H9 (cell line): ENCODE measurements at regions not wholly inside any gene's neighbourhood (a gene's known extent, or its start where the extent isn't known, plus 50 kb on each side); places are given as distances from the start of the nearest gene placed in this dataset.

Experiments
- DNase-seq: peaks from one replicate; pipeline ENCODE4 v3.0.0-alpha.2; 2017
- H2AFZ ChIP-seq: one replicate; pipeline ENCODE4 v1.6.1; 2013; ENCODE audit warnings: mild to moderate bottlenecking, low read length, control low read depth, moderate library complexity
- H2AK5ac ChIP-seq: 2 replicates; pipeline ENCODE4 v1.6.1; 2013; ENCODE audit warnings: low read length, control low read depth, mixed read lengths; ENCODE audit not compliant: insufficient read length
- H2BK120ac ChIP-seq: one replicate; pipeline ENCODE4 v1.6.1; 2013; ENCODE audit warnings: low read depth, mild to moderate bottlenecking, low read length, control low read depth, inconsistent platforms; ENCODE audit not compliant: poor library complexity, severe bottlenecking
- H2BK12ac ChIP-seq: 2 replicates; pipeline ENCODE4 v1.6.1; 2013; ENCODE audit warnings: low read length, control low read depth, mixed read lengths, low read depth; ENCODE audit not compliant: insufficient read length
- H2BK15ac ChIP-seq: 2 replicates; pipeline ENCODE4 v1.6.1; 2013; ENCODE audit warnings: low read depth, low read length, control low read depth
- H2BK20ac ChIP-seq: one replicate; pipeline ENCODE4 v1.6.1; 2013; ENCODE audit warnings: low read depth, mild to moderate bottlenecking, low read length, control low read depth, inconsistent platforms; ENCODE audit not compliant: poor library complexity, severe bottlenecking
- H2BK5ac ChIP-seq: 2 replicates; pipeline ENCODE4 v1.6.1; 2013; ENCODE audit warnings: low read length, control low read depth, mixed read lengths; ENCODE audit not compliant: insufficient read length
- H3K14ac ChIP-seq: 2 replicates; pipeline ENCODE4 v1.6.1; 2013; ENCODE audit warnings: low read length, control low read depth; ENCODE audit not compliant: insufficient read depth
- H3K18ac ChIP-seq: 2 replicates; pipeline ENCODE4 v1.6.1; 2013; ENCODE audit warnings: low read depth, mild to moderate bottlenecking, mixed read lengths, low read length, control low read depth; ENCODE audit not compliant: insufficient read length
- H3K23ac ChIP-seq: 2 replicates; pipeline ENCODE4 v1.6.1; 2013; ENCODE audit warnings: low read length, control low read depth, mixed read lengths, low read depth; ENCODE audit not compliant: insufficient read length
- H3K23me2 ChIP-seq: 2 replicates; pipeline ENCODE4 v1.6.1; 2013; ENCODE audit warnings: low read depth, mild to moderate bottlenecking, mixed read lengths, low read length, control low read depth; ENCODE audit not compliant: insufficient read length, poor library complexity, severe bottlenecking
- H3K27ac ChIP-seq: 2 replicates; pipeline ENCODE4 v1.5.1; 2013; ENCODE audit warnings: low read length, control low read depth, mixed read lengths, low read depth; ENCODE audit not compliant: insufficient read length
- H3K27me3 ChIP-seq: 2 replicates; pipeline ENCODE4 v1.6.1; 2013; ENCODE audit warnings: low read length, control low read depth, inconsistent platforms; ENCODE audit not compliant: insufficient read depth
- H3K4ac ChIP-seq: 2 replicates; pipeline ENCODE4 v1.6.1; 2013; ENCODE audit warnings: low read depth, mild to moderate bottlenecking, control low read depth, inconsistent platforms, low read length, moderate library complexity
- H3K4me1 ChIP-seq: 2 replicates; pipeline ENCODE4 v1.6.1; 2013; ENCODE audit warnings: low read length, control low read depth, inconsistent platforms; ENCODE audit not compliant: insufficient read depth
- H3K4me2 ChIP-seq: 2 replicates; pipeline ENCODE4 v1.6.1; 2013; ENCODE audit warnings: low read length, control low read depth, mixed read lengths; ENCODE audit not compliant: insufficient read length, insufficient read depth
- H3K56ac ChIP-seq: 2 replicates; pipeline ENCODE4 v1.6.1; 2013; ENCODE audit warnings: low read depth, mild to moderate bottlenecking, mixed read lengths, low read length, control low read depth; ENCODE audit not compliant: insufficient read length
- H3K79me1 ChIP-seq: 2 replicates; pipeline ENCODE4 v1.6.1; 2013; ENCODE audit warnings: low read depth, mild to moderate bottlenecking, moderate library complexity, low read length, control low read depth, inconsistent platforms; ENCODE audit not compliant: insufficient read depth, poor library complexity, severe bottlenecking
- H3K79me2 ChIP-seq: 2 replicates; pipeline ENCODE4 v1.6.1; 2013; ENCODE audit warnings: low read length, control low read depth, inconsistent platforms; ENCODE audit not compliant: insufficient read depth
- H3K9ac ChIP-seq: 2 replicates; pipeline ENCODE4 v1.6.1; 2013; ENCODE audit warnings: low read length, control low read depth, mixed read lengths; ENCODE audit not compliant: insufficient read length; ENCODE audit errors: extremely low read depth
- H3K9me3 ChIP-seq: one replicate; pipeline ENCODE4 v1.6.1; 2013; ENCODE audit warnings: low read depth, low read length, inconsistent platforms; ENCODE audit not compliant: control insufficient read depth
- H3T11ph ChIP-seq: one replicate; pipeline ENCODE4 v1.6.1; 2013; ENCODE audit warnings: mild to moderate bottlenecking, low read length, control low read depth, inconsistent platforms
- H4K20me1 ChIP-seq: one replicate; pipeline ENCODE4 v1.6.1; 2013; ENCODE audit not compliant: control insufficient read depth, insufficient read length, insufficient read depth
- H4K5ac ChIP-seq: 2 replicates; pipeline ENCODE4 v1.6.1; 2013; ENCODE audit warnings: low read depth, mild to moderate bottlenecking, mixed read lengths, low read length, control low read depth; ENCODE audit not compliant: insufficient read length
- H4K8ac ChIP-seq: replicated peaks from 2 replicates; pipeline ENCODE4 v1.6.1; 2013; ENCODE audit warnings: low read length, control low read depth, mixed read lengths, low read depth; ENCODE audit not compliant: insufficient read length
- H4K91ac ChIP-seq: 2 replicates; pipeline ENCODE4 v1.6.1; 2013; ENCODE audit warnings: low read depth, mild to moderate bottlenecking, moderate library complexity, mixed read lengths, low read length, control low read depth; ENCODE audit not compliant: insufficient read length
- H3K27ac Mint-ChIP-seq, 3 experiments: 2 replicates in 2 of 3; 3 replicates in 1 of 3; pipeline ENCODE4 v1.8.0; 2020 to 2021; ENCODE audit warnings: mixed read lengths in 3 of 3, mild to moderate bottlenecking in 1 of 3, moderate library complexity in 1 of 3
- H3K27me3 Mint-ChIP-seq: 2 replicates; pipeline ENCODE4 v1.8.0; 2021; ENCODE audit warnings: low read depth, mild to moderate bottlenecking, moderate library complexity, mixed read lengths
- H3K36me3 Mint-ChIP-seq, 3 experiments: 2 replicates in 2 of 3; 3 replicates in 1 of 3; pipeline ENCODE4 v1.8.0; 2020 to 2021; ENCODE audit warnings: low read depth in 3 of 3, mixed read lengths in 3 of 3; ENCODE audit not compliant: insufficient read depth in 1 of 3
- H3K4me1 Mint-ChIP-seq, 2 experiments: 2 replicates each; pipeline ENCODE4 v1.8.0; 2020; ENCODE audit warnings: mixed read lengths in 2 of 2
- H3K4me3 Mint-ChIP-seq, 2 experiments: 2 replicates in 1 of 2; 3 replicates in 1 of 2; pipeline ENCODE4 v1.8.0; 2020 to 2021; ENCODE audit warnings: mild to moderate bottlenecking in 2 of 2, mixed read lengths in 2 of 2, moderate library complexity in 1 of 2
- H3K9me3 Mint-ChIP-seq, 2 experiments: 2 replicates in 1 of 2; 3 replicates in 1 of 2; pipeline ENCODE4 v1.8.0; 2020; ENCODE audit warnings: mild to moderate bottlenecking in 2 of 2, mixed read lengths in 2 of 2, moderate library complexity in 1 of 2
- TF ChIP-seq, protein P1 (sequence below): fragments of 200-600 bp; sonication (generic); conservative IDR thresholded peaks from 3 replicates; pipeline ENCODE4 v1.8.0; 2021; ENCODE audit warnings: antibody characterized with exemption, mild to moderate bottlenecking

GRCh38 chr4:96955691-96956090, 1115.8 kb downstream of the PDHA2 start:
- Mint-ChIP-seq H3K4me1 (peaks cover 9 to 10% of the 10 kb centered on the region in 2 experiments; a peak in 3 of 4 replicates), H3K9me3 (no peaks in the 10 kb centered on the region; a peak in 1 of 5 replicates), H3K27ac (no peak overlapping the region; a peak in 1 of 7 replicates), H3K4me3 (no peak overlapping the region), H3K27me3 (no peaks in the 10 kb centered on the region), H3K36me3 (no peaks in the 10 kb centered on the region)
- Histone ChIP-seq H2BK5ac (no peak overlapping the region), H3K9me3 (no peaks in the 10 kb centered on the region), H4K91ac (no peak overlapping the region), H2BK120ac (no peak overlapping the region), H3K4ac (no peak overlapping the region), H4K20me1 (no peaks in the 10 kb centered on the region), H3K23me2 (no peaks in the 10 kb centered on the region), H3K23ac (no peak overlapping the region), H2AFZ (no peak overlapping the region), H2BK20ac (no peak overlapping the region), H3K79me2 (no peaks in the 10 kb centered on the region), H4K8ac (no peak overlapping the region), H2AK5ac (no peak overlapping the region), H2BK12ac (no peak overlapping the region), H3K79me1 (no peaks in the 10 kb centered on the region), H3K9ac (no peak overlapping the region), H4K5ac (no peak overlapping the region), H2BK15ac (no peak overlapping the region), H3K27ac (no peak overlapping the region), H3K27me3 (no peaks in the 10 kb centered on the region), H3T11ph (no peak overlapping the region), H3K14ac (no peak overlapping the region), H3K18ac (no peak overlapping the region), H3K4me2 (no peak overlapping the region), H3K4me1 (no peaks in the 10 kb centered on the region), H3K56ac (no peak overlapping the region)
- TF ChIP-seq, protein P1, sequence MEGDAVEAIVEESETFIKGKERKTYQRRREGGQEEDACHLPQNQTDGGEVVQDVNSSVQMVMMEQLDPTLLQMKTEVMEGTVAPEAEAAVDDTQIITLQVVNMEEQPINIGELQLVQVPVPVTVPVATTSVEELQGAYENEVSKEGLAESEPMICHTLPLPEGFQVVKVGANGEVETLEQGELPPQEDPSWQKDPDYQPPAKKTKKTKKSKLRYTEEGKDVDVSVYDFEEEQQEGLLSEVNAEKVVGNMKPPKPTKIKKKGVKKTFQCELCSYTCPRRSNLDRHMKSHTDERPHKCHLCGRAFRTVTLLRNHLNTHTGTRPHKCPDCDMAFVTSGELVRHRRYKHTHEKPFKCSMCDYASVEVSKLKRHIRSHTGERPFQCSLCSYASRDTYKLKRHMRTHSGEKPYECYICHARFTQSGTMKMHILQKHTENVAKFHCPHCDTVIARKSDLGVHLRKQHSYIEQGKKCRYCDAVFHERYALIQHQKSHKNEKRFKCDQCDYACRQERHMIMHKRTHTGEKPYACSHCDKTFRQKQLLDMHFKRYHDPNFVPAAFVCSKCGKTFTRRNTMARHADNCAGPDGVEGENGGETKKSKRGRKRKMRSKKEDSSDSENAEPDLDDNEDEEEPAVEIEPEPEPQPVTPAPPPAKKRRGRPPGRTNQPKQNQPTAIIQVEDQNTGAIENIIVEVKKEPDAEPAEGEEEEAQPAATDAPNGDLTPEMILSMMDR = no peak
- no peak for DNase-seq
